ENCODE measurements at regions not wholly inside any gene's neighbourhood (a gene's known extent, or its start where the extent isn't known, plus 50 kb on each side); places are given as distances from the start of the nearest gene placed in this dataset.
"Not testable (repeated sequence)": the region's sequence is repeated elsewhere in the genome, so short reads cannot be mapped to it uniquely, and the experiment has no call there.

- no peak for DNase-seq (ENCODE audit: low read depth, low spot score)
Measured at GRCh38 chr1:55310505-55310971, 95.4 kb upstream of the USP24 start.

GRCh38 chr1:55309786-55310504 is 94.8 kb upstream of the USP24 start:
- DNase-seq (ENCODE audit: low read depth, low spot score) = no peak

- DNase-seq (ENCODE audit: low read depth, low spot score) = no peak
Measured at GRCh38 chr1:55309053-55309452, 93.9 kb upstream of the USP24 start.

GRCh38 chr1:55305735-55306134 is 90.6 kb upstream of the USP24 start:
- no peak for DNase-seq (ENCODE audit: low read depth, low spot score)

GRCh38 chr1:55304229-55304740 is 89.1 kb upstream of the USP24 start:
- DNase-seq (ENCODE audit: low read depth, low spot score) = no peak

- DNase-seq (ENCODE audit: low read depth, low spot score) = no peak
Measured at GRCh38 chr1:55302972-55303371, 87.8 kb upstream of the USP24 start.

GRCh38 chr1:55301912-55302311 is 86.7 kb upstream of the USP24 start:
- no peak for DNase-seq (ENCODE audit: low read depth, low spot score)

- no peak for DNase-seq (ENCODE audit: low read depth, low spot score)
Measured at GRCh38 chr1:55300975-55301374, 85.8 kb upstream of the USP24 start.

- no peak for DNase-seq (ENCODE audit: low read depth, low spot score)
Measured at GRCh38 chr1:55298167-55298894, 83.2 kb upstream of the USP24 start.

- not testable (repeated sequence) for DNase-seq (ENCODE audit: low read depth, low spot score)
Measured at GRCh38 chr1:55296247-55296646, 81.1 kb upstream of the USP24 start.

- no peak for DNase-seq (ENCODE audit: low read depth, low spot score)
Measured at GRCh38 chr1:55289614-55290013, 74.5 kb upstream of the USP24 start.

- DNase-seq (ENCODE audit: low read depth, low spot score) = no peak
Measured at GRCh38 chr1:55289042-55289441, 73.9 kb upstream of the USP24 start.

GRCh38 chr1:55288245-55288644 is 73.1 kb upstream of the USP24 start:
- no peak for DNase-seq (ENCODE audit: low read depth, low spot score)

- no peak for DNase-seq (ENCODE audit: low read depth, low spot score)
Measured at GRCh38 chr1:55287723-55288122, 72.6 kb upstream of the USP24 start.

- DNase-seq (ENCODE audit: low read depth, low spot score) = no peak
Measured at GRCh38 chr1:55286856-55287602, 71.9 kb upstream of the USP24 start.

GRCh38 chr1:55285834-55286233 is 70.7 kb upstream of the USP24 start:
- DNase-seq (ENCODE audit: low read depth, low spot score) = no peak

GRCh38 chr1:55284856-55285255 is 69.7 kb upstream of the USP24 start:
- no peak for DNase-seq (ENCODE audit: low read depth, low spot score)

GRCh38 chr1:55282058-55282457 is 66.9 kb upstream of the USP24 start:
- DNase-seq (ENCODE audit: low read depth, low spot score) = no peak

GRCh38 chr1:55280731-55281130 is 65.6 kb upstream of the USP24 start:
- DNase-seq (ENCODE audit: low read depth, low spot score) = no peak

GRCh38 chr1:55279627-55280026 is 64.5 kb upstream of the USP24 start:
- DNase-seq (ENCODE audit: low read depth, low spot score) = no peak

- DNase-seq (ENCODE audit: low read depth, low spot score) = no peak
Measured at GRCh38 chr1:55278378-55278777, 63.2 kb upstream of the USP24 start.

Measured in activated CD4-positive, CD25-positive, alpha-beta regulatory T cell treated with anti-CD3 and anti-CD28 coated beads, Interleukin-2, amount 50 U/mL, for 16 hours (primary cell).